ENCODE measurements at regions not wholly inside any gene's neighbourhood (a gene's known extent, or its start where the extent isn't known, plus 50 kb on each side); places are given as distances from the start of the nearest gene placed in this dataset.

- TF ChIP-seq CTCF (conservative IDR thresholded peaks at IDR 0.05) = no peak
- TF ChIP-seq ZFX (IDR thresholded peaks at IDR 0.05) = no peak
Measured at GRCh38 chr12:82124711-82125380, 233.3 kb downstream of the CCDC59 start.

Data from C4-2B (cell line).